ENCODE measurements at regions not wholly inside any gene's neighbourhood (a gene's known extent, or its start where the extent isn't known, plus 50 kb on each side); places are given as distances from the start of the nearest gene placed in this dataset.

DNA sequence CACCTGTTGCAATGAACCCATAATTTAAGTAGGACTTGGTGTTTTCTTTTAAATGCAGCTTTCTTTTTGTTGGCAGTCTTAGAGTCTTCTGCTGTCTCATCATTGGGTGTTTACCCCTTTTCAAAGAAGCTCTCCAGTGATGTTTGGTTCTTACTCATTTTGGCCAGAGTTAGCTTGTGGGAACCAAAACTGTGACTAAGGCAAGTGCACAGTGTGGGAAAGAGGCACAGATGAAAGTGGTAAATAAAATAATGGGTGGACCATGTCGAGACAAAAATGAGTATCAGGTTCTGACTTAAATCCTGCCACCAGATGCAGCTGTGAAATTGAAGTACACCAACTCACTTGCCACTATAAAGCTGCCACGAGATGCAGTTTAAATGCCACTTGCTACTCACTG is 615.4 kb upstream of the MIS18BP1 start:
- H3K9me3 ChIP-seq (ENCODE audit: low read length): no peaks in the 10 kb centered on the region
- H2AFZ ChIP-seq (ENCODE audit: low read depth, low read length): no peak overlapping the region
- H3K36me3 ChIP-seq (ENCODE audit: insufficient read depth, low read length): no peaks in the 10 kb centered on the region
- H4K20me1 ChIP-seq (ENCODE audit: insufficient read depth): no peaks in the 10 kb centered on the region
- TF ChIP-seq, protein P1, sequence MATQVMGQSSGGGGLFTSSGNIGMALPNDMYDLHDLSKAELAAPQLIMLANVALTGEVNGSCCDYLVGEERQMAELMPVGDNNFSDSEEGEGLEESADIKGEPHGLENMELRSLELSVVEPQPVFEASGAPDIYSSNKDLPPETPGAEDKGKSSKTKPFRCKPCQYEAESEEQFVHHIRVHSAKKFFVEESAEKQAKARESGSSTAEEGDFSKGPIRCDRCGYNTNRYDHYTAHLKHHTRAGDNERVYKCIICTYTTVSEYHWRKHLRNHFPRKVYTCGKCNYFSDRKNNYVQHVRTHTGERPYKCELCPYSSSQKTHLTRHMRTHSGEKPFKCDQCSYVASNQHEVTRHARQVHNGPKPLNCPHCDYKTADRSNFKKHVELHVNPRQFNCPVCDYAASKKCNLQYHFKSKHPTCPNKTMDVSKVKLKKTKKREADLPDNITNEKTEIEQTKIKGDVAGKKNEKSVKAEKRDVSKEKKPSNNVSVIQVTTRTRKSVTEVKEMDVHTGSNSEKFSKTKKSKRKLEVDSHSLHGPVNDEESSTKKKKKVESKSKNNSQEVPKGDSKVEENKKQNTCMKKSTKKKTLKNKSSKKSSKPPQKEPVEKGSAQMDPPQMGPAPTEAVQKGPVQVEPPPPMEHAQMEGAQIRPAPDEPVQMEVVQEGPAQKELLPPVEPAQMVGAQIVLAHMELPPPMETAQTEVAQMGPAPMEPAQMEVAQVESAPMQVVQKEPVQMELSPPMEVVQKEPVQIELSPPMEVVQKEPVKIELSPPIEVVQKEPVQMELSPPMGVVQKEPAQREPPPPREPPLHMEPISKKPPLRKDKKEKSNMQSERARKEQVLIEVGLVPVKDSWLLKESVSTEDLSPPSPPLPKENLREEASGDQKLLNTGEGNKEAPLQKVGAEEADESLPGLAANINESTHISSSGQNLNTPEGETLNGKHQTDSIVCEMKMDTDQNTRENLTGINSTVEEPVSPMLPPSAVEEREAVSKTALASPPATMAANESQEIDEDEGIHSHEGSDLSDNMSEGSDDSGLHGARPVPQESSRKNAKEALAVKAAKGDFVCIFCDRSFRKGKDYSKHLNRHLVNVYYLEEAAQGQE (IDR thresholded peaks at IDR 0.05; ENCODE audit: borderline replicate concordance): no peak
- no peak for TF ChIP-seq CTCF (IDR thresholded peaks at IDR 0.05; ENCODE audit: poor library complexity, severe bottlenecking)
- TF ChIP-seq SMC3 (conservative IDR thresholded peaks at IDR 0.05; ENCODE audit: poor library complexity): no peak
- TF ChIP-seq RAD21 (conservative IDR thresholded peaks at IDR 0.05): no peak
- no peak for TF ChIP-seq TAF1 (IDR thresholded peaks at IDR 0.05; ENCODE audit: low read depth)
- TF ChIP-seq EP300 (conservative IDR thresholded peaks at IDR 0.05; ENCODE audit: poor library complexity, severe bottlenecking): no peak
- TF ChIP-seq MXI1 (conservative IDR thresholded peaks at IDR 0.05; ENCODE audit: poor library complexity, severe bottlenecking): no peak
- no peak for TF ChIP-seq POLR2AphosphoS5 (IDR thresholded peaks at IDR 0.05)
- TF ChIP-seq EZH2 (IDR thresholded peaks at IDR 0.05; ENCODE audit: borderline replicate concordance, insufficient read depth, low read length, poor library complexity, severe bottlenecking): no peak
- H3F3A ChIP-seq (ENCODE audit: insufficient read depth, low read length, poor library complexity, severe bottlenecking): no peaks in the 10 kb centered on the region
- no peaks in the 10 kb centered on the region for H3K79me2 ChIP-seq (replicated peaks; ENCODE audit: insufficient read depth, low read length)
- H3K9me2 ChIP-seq (ENCODE audit: insufficient read depth, low read length): no peaks in the 10 kb centered on the region
- H3K9ac ChIP-seq (ENCODE audit: low read length): no peak overlapping the region
- H3K4me2 ChIP-seq (ENCODE audit: low read length): no peak overlapping the region
- no peak overlapping the region for H3K4me3 ChIP-seq (ENCODE audit: low read length)
- H3K27ac ChIP-seq (ENCODE audit: low read length): no peak overlapping the region
- H3K27me3 ChIP-seq (ENCODE audit: insufficient read depth, low read depth, low read length): no peaks in the 10 kb centered on the region

DNA sequence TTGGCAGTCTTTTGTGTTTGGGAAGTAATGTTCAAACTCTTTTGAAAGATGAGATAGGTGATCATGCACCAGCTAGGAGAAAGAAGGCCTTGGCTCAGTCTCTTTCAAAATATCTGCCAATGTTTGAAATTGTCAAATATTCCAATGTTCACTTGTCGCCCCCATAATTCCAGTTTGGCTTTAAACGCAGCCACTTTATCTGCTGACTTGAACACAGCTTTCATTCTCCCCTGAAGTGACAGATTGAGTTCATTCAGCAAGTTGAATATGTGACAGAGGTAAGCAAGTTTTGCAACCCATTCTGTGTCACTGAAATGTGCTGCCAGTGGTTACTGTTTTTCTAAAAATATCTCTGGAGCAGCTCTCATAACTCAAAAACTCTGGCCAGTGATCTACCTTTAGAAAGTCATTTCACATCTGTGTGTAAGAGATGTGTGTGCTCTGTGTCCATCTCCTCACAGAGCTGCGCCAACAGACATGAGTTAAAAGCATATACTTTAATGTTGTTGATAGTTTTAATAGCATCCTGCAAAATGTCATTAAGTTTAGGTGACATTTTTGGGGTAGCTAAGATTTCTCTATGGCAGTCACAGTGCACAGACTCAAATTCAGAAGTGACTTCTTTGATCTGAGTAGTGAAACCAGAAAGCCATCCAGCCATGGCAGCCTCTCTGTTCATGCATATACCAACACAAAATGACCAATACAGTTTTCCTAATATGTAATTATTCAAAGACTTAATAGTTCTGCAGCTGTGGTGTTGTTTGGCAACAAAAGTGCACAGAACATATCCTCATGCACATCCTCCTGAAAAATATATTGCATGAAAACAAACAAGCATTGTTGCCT is 614.3 kb upstream of the MIS18BP1 start:
- H3K4me2 ChIP-seq (ENCODE audit: low read length): no peak overlapping the region
- no peak overlapping the region for H3K4me3 ChIP-seq (ENCODE audit: low read length)
- H3K9me2 ChIP-seq (ENCODE audit: insufficient read depth, low read length): no peaks in the 10 kb centered on the region
- TF ChIP-seq, protein P1 (IDR thresholded peaks at IDR 0.05; ENCODE audit: borderline replicate concordance): no peak
- TF ChIP-seq SMC3 (conservative IDR thresholded peaks at IDR 0.05; ENCODE audit: poor library complexity) (no peak), TAF1 (IDR thresholded peaks at IDR 0.05; ENCODE audit: low read depth) (no peak), RAD21 (conservative IDR thresholded peaks at IDR 0.05) (no peak), EP300 (conservative IDR thresholded peaks at IDR 0.05; ENCODE audit: poor library complexity, severe bottlenecking) (no peak), POLR2AphosphoS5 (IDR thresholded peaks at IDR 0.05) (no peak), MXI1 (conservative IDR thresholded peaks at IDR 0.05; ENCODE audit: poor library complexity, severe bottlenecking) (no peak), EZH2 (IDR thresholded peaks at IDR 0.05; ENCODE audit: borderline replicate concordance, insufficient read depth, low read length, poor library complexity, severe bottlenecking) (no peak), CTCF (IDR thresholded peaks at IDR 0.05; ENCODE audit: poor library complexity, severe bottlenecking) (no peak)
- H2AFZ ChIP-seq (ENCODE audit: low read depth, low read length): no peak overlapping the region
- H3F3A ChIP-seq (ENCODE audit: insufficient read depth, low read length, poor library complexity, severe bottlenecking): no peaks in the 10 kb centered on the region
- no peaks in the 10 kb centered on the region for H3K9me3 ChIP-seq (ENCODE audit: low read length)
- H3K27me3 ChIP-seq (ENCODE audit: insufficient read depth, low read depth, low read length): no peaks in the 10 kb centered on the region
- H4K20me1 ChIP-seq (ENCODE audit: insufficient read depth): no peaks in the 10 kb centered on the region
- no peaks in the 10 kb centered on the region for H3K79me2 ChIP-seq (replicated peaks; ENCODE audit: insufficient read depth, low read length)
- no peaks in the 10 kb centered on the region for H3K36me3 ChIP-seq (ENCODE audit: insufficient read depth, low read length)
- no peak overlapping the region for H3K9ac ChIP-seq (ENCODE audit: low read length)
- H3K27ac ChIP-seq (ENCODE audit: low read length): no peak overlapping the region

Measured in neural cell (in vitro differentiated cells).